ENCODE measurements at regions not wholly inside any gene's neighbourhood (a gene's known extent, or its start where the extent isn't known, plus 50 kb on each side); places are given as distances from the start of the nearest gene placed in this dataset.
A peak's percentile ranks its signal among the peaks of the same experiment; 100 is the strongest.

- DNase-seq (ENCODE audit: low spot score): no peak
These were observed 158.0 kb downstream of the SCP2D1 start for GRCh38 chr20:18971574-18971973.

DNA sequence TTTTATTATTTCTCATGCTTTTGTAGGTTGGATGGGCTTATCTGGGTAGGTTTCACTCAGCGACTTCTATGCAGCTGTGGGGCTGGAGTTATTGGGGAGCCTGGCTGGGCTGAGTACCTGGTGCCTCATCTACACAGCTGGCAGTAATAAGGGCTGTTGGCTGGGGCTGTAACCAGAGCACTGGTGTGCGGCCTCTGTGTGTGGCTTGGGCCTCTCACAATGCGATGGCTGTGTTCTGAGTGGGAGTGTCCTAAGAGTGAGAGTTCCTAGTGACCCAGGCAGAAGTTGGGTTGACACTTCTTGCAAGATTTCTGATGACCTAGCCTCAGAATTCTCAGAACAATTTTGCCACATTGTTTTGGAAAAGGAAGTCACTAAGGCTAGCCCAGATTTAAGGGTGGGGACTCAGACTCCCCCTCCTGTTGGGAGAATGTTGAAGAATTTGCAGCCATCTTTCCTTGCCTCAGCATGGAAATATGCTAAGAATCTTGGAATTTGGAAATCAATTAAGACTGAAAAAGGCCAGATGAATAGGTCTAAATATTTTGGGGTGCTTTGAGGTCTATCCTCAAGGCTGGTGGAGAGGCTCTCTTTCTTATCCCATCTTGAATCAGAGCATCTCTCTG lies 158.8 kb downstream of the SCP2D1 start:
- no peak for DNase-seq (ENCODE audit: low spot score)

DNA sequence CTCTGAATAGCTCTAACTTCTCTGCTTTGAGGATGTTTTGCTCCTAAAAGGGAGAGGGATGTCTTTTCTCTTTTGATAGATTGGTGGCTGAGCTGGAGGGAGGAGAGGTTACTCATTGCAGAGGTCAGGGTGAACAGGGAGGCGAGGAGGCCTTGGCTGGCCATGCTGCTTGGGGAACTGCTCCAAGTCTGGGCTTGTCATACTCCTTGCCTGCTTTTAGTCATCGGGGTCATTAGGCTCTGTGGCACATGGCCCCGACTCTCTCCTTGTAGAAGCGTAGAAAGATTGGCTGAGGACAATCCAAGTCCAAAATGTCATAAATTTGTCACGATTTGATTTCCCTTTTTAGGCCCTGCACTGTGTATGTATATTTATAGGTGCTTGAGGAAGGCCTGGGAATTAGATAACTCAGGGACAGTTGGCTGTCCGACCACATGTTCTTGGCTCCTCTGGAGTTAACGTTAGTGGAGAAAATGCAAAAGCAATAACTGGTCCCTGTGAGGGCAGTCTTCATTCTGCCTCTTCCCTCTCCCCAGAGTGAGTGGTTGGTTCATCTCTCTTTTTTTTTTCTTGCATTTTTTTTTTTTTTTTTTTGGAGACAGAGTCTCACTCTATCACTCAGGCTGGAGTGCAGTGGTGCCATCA lies 160.1 kb downstream of the SCP2D1 start:
- DNase-seq (ENCODE audit: low spot score): no peak

- DNase-seq (ENCODE audit: low spot score): no peak
These were observed 161.1 kb downstream of the SCP2D1 start for GRCh38 chr20:18974660-18975059.

GRCh38 chr20:18977441-18977840 lies 163.9 kb downstream of the SCP2D1 start:
- DNase-seq (ENCODE audit: low spot score): no peak

GRCh38 chr20:18978311-18978710 lies 164.7 kb downstream of the SCP2D1 start:
- no peak for DNase-seq (ENCODE audit: low spot score)

DNA sequence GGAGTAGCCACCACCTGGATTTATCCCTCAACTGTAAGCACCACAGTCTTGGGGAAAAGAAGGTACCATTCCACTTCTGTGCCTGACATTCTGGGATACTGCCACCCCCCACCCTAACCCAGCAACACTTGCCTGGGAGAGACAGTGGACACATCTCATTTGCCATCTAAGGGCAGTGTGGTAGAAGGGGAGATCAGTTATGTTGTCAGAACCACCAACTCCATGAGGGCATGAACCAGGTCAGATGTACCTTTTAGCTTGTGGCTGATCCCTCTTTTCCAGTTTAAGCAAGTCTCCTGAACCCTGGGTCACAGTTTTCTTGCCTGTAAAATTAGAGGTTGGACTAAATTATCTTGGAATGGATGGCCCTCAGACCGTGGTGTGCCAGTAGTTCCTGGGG lies 165.5 kb downstream of the SCP2D1 start:
- no peak for DNase-seq (ENCODE audit: low spot score)

DNA sequence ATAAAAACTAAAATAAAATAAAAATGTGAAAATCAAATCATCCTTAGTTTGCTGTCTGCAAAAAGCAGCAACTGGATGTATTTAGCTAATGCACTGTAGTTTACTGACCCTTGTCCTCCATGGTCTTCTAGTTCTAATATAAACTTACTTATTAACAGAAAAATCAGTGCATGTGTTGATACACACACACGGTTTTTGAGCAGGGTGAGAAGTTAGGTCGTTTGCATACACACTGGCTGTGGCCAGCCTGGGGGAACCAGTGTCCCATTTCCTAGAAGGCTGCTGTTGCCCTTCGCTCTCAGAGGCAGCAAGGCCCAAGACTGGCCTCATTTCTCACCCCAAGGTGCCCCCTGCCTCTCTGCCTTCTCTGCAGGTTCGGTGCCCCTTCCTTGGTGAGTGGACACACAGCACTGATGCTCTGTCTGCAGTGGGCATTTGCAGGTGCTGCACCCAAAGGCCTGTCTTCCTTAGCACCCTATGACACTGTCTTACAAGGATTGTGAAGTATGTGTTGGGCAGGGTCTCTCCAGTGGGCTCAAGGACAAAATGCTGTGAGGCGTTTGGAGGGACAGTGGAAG lies 168.5 kb downstream of the SCP2D1 start:
- DNase-seq (ENCODE audit: low spot score): no peak

- DNase-seq (ENCODE audit: low spot score): peak; percentile 33
These were observed 170.2 kb downstream of the SCP2D1 start for GRCh38 chr20:18983796-18984195.

GRCh38 chr20:18984238-18985200 lies 170.9 kb downstream of the SCP2D1 start:
- DNase-seq (ENCODE audit: low spot score): peak; percentile 34

DNA sequence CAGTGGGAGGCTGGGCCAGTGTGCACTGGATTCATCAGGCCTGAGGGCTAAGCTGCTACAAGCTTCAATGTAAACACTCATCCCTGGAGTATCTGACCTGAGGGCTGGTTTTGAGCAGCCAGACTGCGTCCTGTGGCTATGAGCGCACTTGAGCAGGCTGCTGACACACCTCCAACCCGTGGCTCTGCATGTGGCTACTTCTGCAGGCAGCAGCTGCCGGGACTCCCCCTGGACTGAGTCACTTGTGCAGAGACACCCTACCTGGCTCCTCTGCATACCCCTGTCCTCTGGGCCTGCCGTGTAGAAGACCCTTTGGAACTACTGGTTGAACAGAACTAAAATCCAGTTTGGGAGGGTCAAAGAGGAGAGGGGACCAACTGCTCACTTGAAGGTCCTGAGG lies 172.0 kb downstream of the SCP2D1 start:
- no peak for DNase-seq (ENCODE audit: low spot score)

GRCh38 chr20:18986146-18986830 lies 172.7 kb downstream of the SCP2D1 start:
- DNase-seq (ENCODE audit: low spot score): no peak

GRCh38 chr20:18986895-18987580 lies 173.5 kb downstream of the SCP2D1 start:
- DNase-seq (ENCODE audit: low spot score): no peak

DNA sequence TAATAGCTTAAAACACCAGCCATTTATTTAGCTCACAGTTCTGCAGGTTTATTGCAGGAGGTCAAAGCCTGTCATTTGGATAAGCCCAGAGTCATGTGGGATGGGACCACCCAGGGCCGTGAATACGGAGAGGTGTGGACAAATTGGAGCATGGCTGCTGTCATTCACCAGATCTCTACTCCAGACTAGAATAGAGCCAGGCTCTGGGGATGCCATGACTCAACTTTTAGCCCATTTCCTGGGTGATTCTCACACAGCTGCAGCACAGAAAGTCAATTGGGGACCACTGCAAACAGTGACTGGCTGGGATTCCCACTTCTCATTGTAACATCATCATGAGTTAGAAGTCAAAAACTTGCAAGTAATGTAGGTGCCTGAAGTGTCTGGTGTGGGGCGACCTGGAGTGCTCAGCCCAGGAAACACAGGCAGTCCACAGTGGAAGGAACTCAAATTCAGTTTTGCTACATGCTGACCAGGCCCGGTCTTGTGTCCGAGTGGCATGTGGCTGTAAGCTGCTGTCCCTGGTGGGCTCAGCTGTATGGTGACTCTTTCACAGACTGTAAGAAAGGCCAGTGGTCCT lies 174.3 kb downstream of the SCP2D1 start:
- no peak for DNase-seq (ENCODE audit: low spot score)

- no peak for DNase-seq (ENCODE audit: low spot score)
These were observed 175.1 kb downstream of the SCP2D1 start for GRCh38 chr20:18988701-18989100.

DNA sequence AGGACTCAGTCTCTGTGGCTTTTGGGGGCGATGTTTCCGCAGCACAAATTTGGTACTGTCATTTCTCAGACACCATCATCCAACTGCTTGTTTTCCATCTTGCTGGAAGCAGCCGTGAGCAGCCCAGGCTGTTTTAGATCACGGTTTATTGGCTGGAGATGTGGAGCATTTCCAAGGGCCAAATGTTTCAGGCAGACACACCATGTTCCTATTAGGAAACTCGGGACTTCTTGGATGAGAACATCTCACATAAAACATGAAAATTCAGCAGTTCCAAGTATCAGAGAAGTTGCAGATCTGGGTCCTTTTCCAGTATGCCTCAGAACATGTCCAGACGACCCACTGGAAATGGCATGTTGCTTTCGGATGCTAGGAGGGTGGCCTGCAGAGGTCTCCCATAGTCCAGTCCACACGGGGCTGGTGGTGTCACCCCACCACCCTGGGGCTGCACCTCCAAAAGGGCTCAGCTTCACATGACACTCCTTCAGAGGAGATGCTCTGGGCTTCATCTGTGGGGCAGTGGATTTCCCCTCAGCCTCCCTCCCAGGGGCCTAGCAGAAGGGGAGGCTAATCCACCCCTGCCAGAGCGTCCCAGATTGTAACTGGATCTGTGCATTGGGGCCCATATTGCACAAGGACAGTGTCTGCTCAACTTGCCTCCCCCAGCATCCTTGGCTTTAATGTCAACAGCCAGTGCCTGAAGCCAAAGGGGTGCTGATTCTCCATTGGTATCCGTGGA lies 176.3 kb downstream of the SCP2D1 start:
- DNase-seq (ENCODE audit: low spot score): no peak

- DNase-seq (ENCODE audit: low spot score): no peak
These were observed 177.4 kb downstream of the SCP2D1 start for GRCh38 chr20:18991012-18991411.

DNA sequence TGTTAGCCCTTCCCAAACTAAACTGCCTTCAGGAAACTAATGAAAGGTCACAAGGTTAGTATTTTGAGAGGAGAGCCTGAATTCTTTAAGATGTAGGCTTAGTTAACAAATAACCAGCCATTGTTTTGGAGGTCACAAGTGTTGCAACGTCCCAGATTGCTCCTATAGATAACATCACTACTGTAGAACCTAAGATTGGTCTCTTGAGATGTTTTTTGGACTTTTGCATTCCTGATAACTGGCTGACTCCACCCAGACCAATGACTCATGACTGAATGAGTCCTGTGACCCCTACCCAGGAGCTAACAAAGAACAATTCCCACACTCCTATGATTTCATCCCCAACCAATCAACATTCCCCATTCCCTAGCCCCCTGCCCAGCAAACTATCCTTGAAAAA lies 178.8 kb downstream of the SCP2D1 start:
- DNase-seq (ENCODE audit: low spot score): no peak

- DNase-seq (ENCODE audit: low spot score): no peak
These were observed 181.9 kb downstream of the SCP2D1 start for GRCh38 chr20:18995455-18995854.

DNA sequence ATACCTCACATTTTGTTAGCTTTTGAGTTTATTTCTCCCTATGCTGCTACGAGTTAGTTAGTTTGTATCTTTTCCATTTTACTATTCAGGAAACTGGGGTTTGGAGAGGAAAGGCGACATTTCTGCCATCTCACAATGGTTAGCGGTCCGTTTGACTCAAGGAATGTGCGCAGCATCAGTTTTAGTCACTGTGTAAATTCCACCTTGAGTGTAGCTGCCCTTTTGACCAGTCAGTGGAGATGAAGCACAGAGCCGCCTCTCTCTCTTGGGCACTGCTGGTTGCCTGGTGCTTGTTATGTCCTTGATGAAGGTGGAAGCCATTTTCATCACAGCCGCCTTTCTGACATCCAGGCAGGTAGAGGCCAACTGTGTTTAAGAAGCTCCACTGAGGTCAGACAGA lies 185.5 kb downstream of the SCP2D1 start:
- no peak for DNase-seq (ENCODE audit: low spot score)

Measured in putamen (tissue), 1 donor.